H9 (cell line): ENCODE measurements at regions not wholly inside any gene's neighbourhood (a gene's known extent, or its start where the extent isn't known, plus 50 kb on each side); places are given as distances from the start of the nearest gene placed in this dataset.

Experiments
- DNase-seq: peaks from one replicate; pipeline ENCODE4 v3.0.0-alpha.2; 2017
- H2AFZ ChIP-seq: one replicate; pipeline ENCODE4 v1.6.1; 2013; ENCODE audit warnings: mild to moderate bottlenecking, low read length, control low read depth, moderate library complexity
- H2AK5ac ChIP-seq: 2 replicates; pipeline ENCODE4 v1.6.1; 2013; ENCODE audit warnings: low read length, control low read depth, mixed read lengths; ENCODE audit not compliant: insufficient read length
- H2BK120ac ChIP-seq: one replicate; pipeline ENCODE4 v1.6.1; 2013; ENCODE audit warnings: low read depth, mild to moderate bottlenecking, low read length, control low read depth, inconsistent platforms; ENCODE audit not compliant: poor library complexity, severe bottlenecking
- H2BK12ac ChIP-seq: 2 replicates; pipeline ENCODE4 v1.6.1; 2013; ENCODE audit warnings: low read length, control low read depth, mixed read lengths, low read depth; ENCODE audit not compliant: insufficient read length
- H2BK15ac ChIP-seq: 2 replicates; pipeline ENCODE4 v1.6.1; 2013; ENCODE audit warnings: low read depth, low read length, control low read depth
- H2BK20ac ChIP-seq: one replicate; pipeline ENCODE4 v1.6.1; 2013; ENCODE audit warnings: low read depth, mild to moderate bottlenecking, low read length, control low read depth, inconsistent platforms; ENCODE audit not compliant: poor library complexity, severe bottlenecking
- H2BK5ac ChIP-seq: 2 replicates; pipeline ENCODE4 v1.6.1; 2013; ENCODE audit warnings: low read length, control low read depth, mixed read lengths; ENCODE audit not compliant: insufficient read length
- H3K14ac ChIP-seq: 2 replicates; pipeline ENCODE4 v1.6.1; 2013; ENCODE audit warnings: low read length, control low read depth; ENCODE audit not compliant: insufficient read depth
- H3K18ac ChIP-seq: 2 replicates; pipeline ENCODE4 v1.6.1; 2013; ENCODE audit warnings: low read depth, mild to moderate bottlenecking, mixed read lengths, low read length, control low read depth; ENCODE audit not compliant: insufficient read length
- H3K23ac ChIP-seq: 2 replicates; pipeline ENCODE4 v1.6.1; 2013; ENCODE audit warnings: low read length, control low read depth, mixed read lengths, low read depth; ENCODE audit not compliant: insufficient read length
- H3K23me2 ChIP-seq: 2 replicates; pipeline ENCODE4 v1.6.1; 2013; ENCODE audit warnings: low read depth, mild to moderate bottlenecking, mixed read lengths, low read length, control low read depth; ENCODE audit not compliant: insufficient read length, poor library complexity, severe bottlenecking
- H3K27ac ChIP-seq: 2 replicates; pipeline ENCODE4 v1.5.1; 2013; ENCODE audit warnings: low read length, control low read depth, mixed read lengths, low read depth; ENCODE audit not compliant: insufficient read length
- H3K27me3 ChIP-seq: 2 replicates; pipeline ENCODE4 v1.6.1; 2013; ENCODE audit warnings: low read length, control low read depth, inconsistent platforms; ENCODE audit not compliant: insufficient read depth
- H3K4ac ChIP-seq: 2 replicates; pipeline ENCODE4 v1.6.1; 2013; ENCODE audit warnings: low read depth, mild to moderate bottlenecking, control low read depth, inconsistent platforms, low read length, moderate library complexity
- H3K4me1 ChIP-seq: 2 replicates; pipeline ENCODE4 v1.6.1; 2013; ENCODE audit warnings: low read length, control low read depth, inconsistent platforms; ENCODE audit not compliant: insufficient read depth
- H3K4me2 ChIP-seq: 2 replicates; pipeline ENCODE4 v1.6.1; 2013; ENCODE audit warnings: low read length, control low read depth, mixed read lengths; ENCODE audit not compliant: insufficient read length, insufficient read depth
- H3K56ac ChIP-seq: 2 replicates; pipeline ENCODE4 v1.6.1; 2013; ENCODE audit warnings: low read depth, mild to moderate bottlenecking, mixed read lengths, low read length, control low read depth; ENCODE audit not compliant: insufficient read length
- H3K79me1 ChIP-seq: 2 replicates; pipeline ENCODE4 v1.6.1; 2013; ENCODE audit warnings: low read depth, mild to moderate bottlenecking, moderate library complexity, low read length, control low read depth, inconsistent platforms; ENCODE audit not compliant: insufficient read depth, poor library complexity, severe bottlenecking
- H3K79me2 ChIP-seq: 2 replicates; pipeline ENCODE4 v1.6.1; 2013; ENCODE audit warnings: low read length, control low read depth, inconsistent platforms; ENCODE audit not compliant: insufficient read depth
- H3K9ac ChIP-seq: 2 replicates; pipeline ENCODE4 v1.6.1; 2013; ENCODE audit warnings: low read length, control low read depth, mixed read lengths; ENCODE audit not compliant: insufficient read length; ENCODE audit errors: extremely low read depth
- H3K9me3 ChIP-seq: one replicate; pipeline ENCODE4 v1.6.1; 2013; ENCODE audit warnings: low read depth, low read length, inconsistent platforms; ENCODE audit not compliant: control insufficient read depth
- H3T11ph ChIP-seq: one replicate; pipeline ENCODE4 v1.6.1; 2013; ENCODE audit warnings: mild to moderate bottlenecking, low read length, control low read depth, inconsistent platforms
- H4K20me1 ChIP-seq: one replicate; pipeline ENCODE4 v1.6.1; 2013; ENCODE audit not compliant: control insufficient read depth, insufficient read length, insufficient read depth
- H4K5ac ChIP-seq: 2 replicates; pipeline ENCODE4 v1.6.1; 2013; ENCODE audit warnings: low read depth, mild to moderate bottlenecking, mixed read lengths, low read length, control low read depth; ENCODE audit not compliant: insufficient read length
- H4K8ac ChIP-seq: replicated peaks from 2 replicates; pipeline ENCODE4 v1.6.1; 2013; ENCODE audit warnings: low read length, control low read depth, mixed read lengths, low read depth; ENCODE audit not compliant: insufficient read length
- H4K91ac ChIP-seq: 2 replicates; pipeline ENCODE4 v1.6.1; 2013; ENCODE audit warnings: low read depth, mild to moderate bottlenecking, moderate library complexity, mixed read lengths, low read length, control low read depth; ENCODE audit not compliant: insufficient read length
- H3K27ac Mint-ChIP-seq, 3 experiments: 2 replicates in 2 of 3; 3 replicates in 1 of 3; pipeline ENCODE4 v1.8.0; 2020 to 2021; ENCODE audit warnings: mixed read lengths in 3 of 3, mild to moderate bottlenecking in 1 of 3, moderate library complexity in 1 of 3
- H3K27me3 Mint-ChIP-seq: 2 replicates; pipeline ENCODE4 v1.8.0; 2021; ENCODE audit warnings: low read depth, mild to moderate bottlenecking, moderate library complexity, mixed read lengths
- H3K36me3 Mint-ChIP-seq, 3 experiments: 2 replicates in 2 of 3; 3 replicates in 1 of 3; pipeline ENCODE4 v1.8.0; 2020 to 2021; ENCODE audit warnings: low read depth in 3 of 3, mixed read lengths in 3 of 3; ENCODE audit not compliant: insufficient read depth in 1 of 3
- H3K4me1 Mint-ChIP-seq, 2 experiments: 2 replicates each; pipeline ENCODE4 v1.8.0; 2020; ENCODE audit warnings: mixed read lengths in 2 of 2
- H3K4me3 Mint-ChIP-seq, 2 experiments: 2 replicates in 1 of 2; 3 replicates in 1 of 2; pipeline ENCODE4 v1.8.0; 2020 to 2021; ENCODE audit warnings: mild to moderate bottlenecking in 2 of 2, mixed read lengths in 2 of 2, moderate library complexity in 1 of 2
- H3K9me3 Mint-ChIP-seq, 2 experiments: 2 replicates in 1 of 2; 3 replicates in 1 of 2; pipeline ENCODE4 v1.8.0; 2020; ENCODE audit warnings: mild to moderate bottlenecking in 2 of 2, mixed read lengths in 2 of 2, moderate library complexity in 1 of 2
- WGBS: extraction: QIAGEN DNeasy Blood & Tissue Kit; methylation state at CpG from one replicate; pipeline ENCODE4 v1.1.7; 2013; ENCODE audit warnings: missing lambda C conversion rate, low lambda C conversion rate, mixed read lengths; ENCODE audit not compliant: insufficient read length; ENCODE audit errors: extremely low coverage; 5-methylcytosine and 5-hydroxymethylcytosine counted together
- TF ChIP-seq, protein P1 (sequence below): fragments of 200-600 bp; sonication (generic); conservative IDR thresholded peaks from 3 replicates; pipeline ENCODE4 v1.8.0; 2021; ENCODE audit warnings: antibody characterized with exemption, mild to moderate bottlenecking

DNA sequence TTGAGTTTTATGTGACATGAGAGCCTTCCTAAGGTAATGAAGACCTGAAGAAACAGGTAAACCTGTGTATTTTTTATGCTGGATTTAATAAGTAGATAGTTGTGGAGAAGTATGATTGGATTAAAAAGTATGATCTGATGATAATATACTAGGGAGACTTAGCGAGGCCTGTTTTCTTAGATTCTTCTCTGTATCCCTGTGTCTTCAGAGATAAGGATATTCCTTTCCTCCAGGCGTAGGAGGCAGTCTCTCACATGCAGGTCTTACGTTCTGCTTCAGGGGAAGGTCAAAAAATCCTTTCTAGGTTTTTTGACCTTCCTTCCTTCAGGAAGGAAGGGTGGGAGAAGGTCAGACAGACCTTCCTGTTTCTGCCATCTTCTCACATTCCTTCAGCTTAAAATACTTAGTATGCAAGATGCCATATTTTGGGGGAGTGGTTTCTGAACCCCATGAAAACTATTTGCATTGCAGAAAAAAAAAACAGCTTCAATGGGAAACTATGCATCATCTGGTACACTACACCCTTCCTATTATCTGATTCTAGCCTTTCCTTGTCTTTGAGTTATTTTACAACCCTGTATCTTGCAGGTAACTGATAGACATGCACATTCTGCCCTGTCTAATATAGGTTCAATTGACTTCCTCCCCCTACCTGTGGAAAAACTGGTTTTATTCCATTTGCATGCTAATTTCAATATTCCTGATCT is 57.3 kb upstream of the ZNF608 start:
- no peak overlapping the region for H3K4me2 ChIP-seq
- H3K23me2 ChIP-seq = no peaks in the 10 kb centered on the region
- Mint-ChIP-seq H3K27me3 (no peaks in the 10 kb centered on the region), H3K36me3 (no peaks in the 10 kb centered on the region), H3K4me1 (peaks cover 5 to 7% of the 10 kb centered on the region in 2 experiments; a peak in 3 of 4 replicates), H3K4me3 (no peak overlapping the region), H3K27ac (no peak overlapping the region), H3K9me3 (no peaks in the 10 kb centered on the region)
- no peak overlapping the region for H3K23ac ChIP-seq
- H3K9ac ChIP-seq = no peak overlapping the region
- H3K79me2 ChIP-seq = no peaks in the 10 kb centered on the region
- H2BK12ac ChIP-seq = no peak overlapping the region
- H2BK15ac ChIP-seq = no peak overlapping the region
- DNase-seq = no peak
- no peak overlapping the region for H3K14ac ChIP-seq
- H2BK120ac ChIP-seq = no peak overlapping the region
- H3K4me1 ChIP-seq = 0 out of 2 replicates have a peak, but pooled peaks cover 3% of the 10 kb centered on the region
- H3K4ac ChIP-seq = no peak overlapping the region
- H3K9me3 ChIP-seq = no peaks in the 10 kb centered on the region
- no peak overlapping the region for H3K27ac ChIP-seq
- no peak overlapping the region for H2BK20ac ChIP-seq
- no peak overlapping the region for H3T11ph ChIP-seq
- no peak overlapping the region for H3K56ac ChIP-seq
- no peaks in the 10 kb centered on the region for H3K79me1 ChIP-seq
- H4K91ac ChIP-seq = no peak overlapping the region
- no CpG with 5 or more reads among the region's 3 CpGs for WGBS
- TF ChIP-seq, protein P1, sequence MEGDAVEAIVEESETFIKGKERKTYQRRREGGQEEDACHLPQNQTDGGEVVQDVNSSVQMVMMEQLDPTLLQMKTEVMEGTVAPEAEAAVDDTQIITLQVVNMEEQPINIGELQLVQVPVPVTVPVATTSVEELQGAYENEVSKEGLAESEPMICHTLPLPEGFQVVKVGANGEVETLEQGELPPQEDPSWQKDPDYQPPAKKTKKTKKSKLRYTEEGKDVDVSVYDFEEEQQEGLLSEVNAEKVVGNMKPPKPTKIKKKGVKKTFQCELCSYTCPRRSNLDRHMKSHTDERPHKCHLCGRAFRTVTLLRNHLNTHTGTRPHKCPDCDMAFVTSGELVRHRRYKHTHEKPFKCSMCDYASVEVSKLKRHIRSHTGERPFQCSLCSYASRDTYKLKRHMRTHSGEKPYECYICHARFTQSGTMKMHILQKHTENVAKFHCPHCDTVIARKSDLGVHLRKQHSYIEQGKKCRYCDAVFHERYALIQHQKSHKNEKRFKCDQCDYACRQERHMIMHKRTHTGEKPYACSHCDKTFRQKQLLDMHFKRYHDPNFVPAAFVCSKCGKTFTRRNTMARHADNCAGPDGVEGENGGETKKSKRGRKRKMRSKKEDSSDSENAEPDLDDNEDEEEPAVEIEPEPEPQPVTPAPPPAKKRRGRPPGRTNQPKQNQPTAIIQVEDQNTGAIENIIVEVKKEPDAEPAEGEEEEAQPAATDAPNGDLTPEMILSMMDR = no peak; the same call in 2 of the 3 replicates
- no peaks in the 10 kb centered on the region for H4K20me1 ChIP-seq
- H3K18ac ChIP-seq = no peak overlapping the region
- H4K5ac ChIP-seq = no peak overlapping the region
- H2AK5ac ChIP-seq = no peak overlapping the region
- no peaks in the 10 kb centered on the region for H3K27me3 ChIP-seq
- no peak overlapping the region for H2BK5ac ChIP-seq
- no peak overlapping the region for H4K8ac ChIP-seq
- no peak overlapping the region for H2AFZ ChIP-seq
